HCT116 (cell line): ENCODE measurements at regions not wholly inside any gene's neighbourhood (a gene's known extent, or its start where the extent isn't known, plus 50 kb on each side); places are given as distances from the start of the nearest gene placed in this dataset.

Experiments used
- ATAC-seq: fragments of 200-7000 bp; cut with Tn5 transposase; 2 replicates; pipeline ENCODE4 v1.9.1; 2020; ENCODE audit warnings: mild to moderate bottlenecking, moderate library complexity
- BruUV-seq: library from RNA; stranded (reverse); fragments of 400-500 nt; replicated peaks from 2 replicates; lab custom pipeline; 2021; lab: Mats Ljungman, UMichigan
- CTCF ChIA-PET: fragments of 300-600 bp; sonication (Branson Sonifier 250); formaldehyde crosslinking; loops from one replicate; lab custom pipeline; 2021; ENCODE audit warnings: antibody characterized with exemption; lab: Charles Lee
- POLR2A ChIA-PET: fragments of 300-600, 350-600 bp; sonication (Branson Sonifier 250); formaldehyde crosslinking; loops from one replicate; lab custom pipeline; 2021; ENCODE audit warnings: antibody characterized with exemption; lab: Charles Lee
- RAD21 ChIA-PET, 2 experiments: fragments of 300-600 bp; sonication (Branson Sonifier 250); formaldehyde crosslinking; loops; one replicate each; lab custom pipeline; 2023; ENCODE audit warnings: low total read pairs in 2 of 2; ENCODE audit not compliant: uncharacterized antibody in 2 of 2, unreplicated experiment in 2 of 2, low non-redundant PET in 1 of 2; lab: Charles Lee
- DNase-seq: peaks from one replicate; pipeline ENCODE4 v3.0.0-alpha.2; 2010; ENCODE audit warnings: low read depth, low spot score
- H2AFZ ChIP-seq: fragments of 200-600 bp; shearing (Covaris generic), sonication (generic); 2 replicates; pipeline ENCODE4 v1.6.1; 2017; ENCODE audit warnings: low read depth, mixed run types, mixed read lengths, antibody characterized with exemption, low read length; ENCODE audit not compliant: poor library complexity, severe bottlenecking
- H3K27ac ChIP-seq: 2 replicates; pipeline ENCODE4 v1.5.1; 2012; ENCODE audit warnings: low read depth, low read length
- H3K27me3 ChIP-seq: fragments of 200-600 bp; sonication (generic); 2 replicates; pipeline ENCODE4 v1.6.1; 2016; ENCODE audit warnings: mixed run types, low read length, mixed read lengths; ENCODE audit not compliant: insufficient read depth
- H3K36me3 ChIP-seq, 2 experiments: fragments of 200-500 bp in 1 of 2; fragments of 200-600 bp in 1 of 2; sonication (Bioruptor generic) in 1 of 2; sonication (generic) in 1 of 2; 2 replicates each; pipeline versions ENCODE4 v1.5.1 to v1.6.1; 2014 to 2016; ENCODE audit warnings: low read length in 2 of 2, inconsistent platforms in 1 of 2, mixed read lengths in 1 of 2, mixed run types in 1 of 2; ENCODE audit not compliant: insufficient read depth in 2 of 2, control insufficient read depth in 1 of 2
- H3K4me1 ChIP-seq, 2 experiments: fragments of 200-600 bp in 1 of 2; sonication (generic) in 1 of 2; 2 replicates each; pipeline versions ENCODE4 v1.5.1 to v1.6.1; 2012 to 2017; ENCODE audit warnings: low read length in 2 of 2, inconsistent platforms in 1 of 2, mild to moderate bottlenecking in 1 of 2, mixed read lengths in 1 of 2, mixed run types in 1 of 2, moderate library complexity in 1 of 2; ENCODE audit not compliant: insufficient read depth in 2 of 2, control insufficient read depth in 1 of 2
- H3K4me2 ChIP-seq: fragments of 200-600 bp; sonication (generic); 2 replicates; pipeline ENCODE4 v1.6.1; 2017; ENCODE audit warnings: mixed run types, low read length, mixed read lengths
- H3K4me3 ChIP-seq, 2 experiments: fragments of 200-600 bp in 1 of 2; sonication (generic) in 1 of 2; replicated peaks in 1 of 2; 2 replicates each; pipeline ENCODE4 v1.5.1; 2011 to 2016; ENCODE audit warnings: low read length in 2 of 2, control low read depth in 1 of 2, low read depth in 1 of 2, mild to moderate bottlenecking in 1 of 2, mixed read lengths in 1 of 2, mixed run types in 1 of 2
- H3K79me2 ChIP-seq: fragments of 200-600 bp; sonication (generic); 2 replicates; pipeline ENCODE4 v1.6.1; 2017; ENCODE audit warnings: mild to moderate bottlenecking, mixed run types, low read length, moderate library complexity, mixed read lengths; ENCODE audit not compliant: insufficient read depth
- H3K9ac ChIP-seq: fragments of 200-600 bp; sonication (generic); 2 replicates; pipeline ENCODE4 v1.6.1; 2016; ENCODE audit warnings: low read length, mixed read lengths
- H3K9me2 ChIP-seq: fragments of 200-600 bp; sonication (generic), shearing (Covaris generic); 2 replicates; pipeline ENCODE4 v1.6.1; 2017; ENCODE audit warnings: mixed run types, mild to moderate bottlenecking, moderate library complexity; ENCODE audit not compliant: insufficient read depth
- H3K9me3 ChIP-seq, 2 experiments: fragments of 200-500 bp in 1 of 2; fragments of 200-600 bp in 1 of 2; sonication (Bioruptor generic) in 1 of 2; sonication (generic) in 1 of 2; 2 replicates each; pipeline ENCODE4 v1.6.1; 2014 to 2017; ENCODE audit warnings: low read length in 2 of 2, mixed read lengths in 2 of 2, inconsistent platforms in 1 of 2, low read depth in 1 of 2, mild to moderate bottlenecking in 1 of 2, mixed run types in 1 of 2, moderate library complexity in 1 of 2; ENCODE audit not compliant: control insufficient read depth in 1 of 2, insufficient read depth in 1 of 2
- H4K20me1 ChIP-seq: fragments of 200-600 bp; sonication (generic), shearing (Covaris generic); 2 replicates; pipeline ENCODE4 v1.6.1; 2017; ENCODE audit warnings: mixed run types, mild to moderate bottlenecking, moderate library complexity; ENCODE audit not compliant: insufficient read depth
- CEBPB ChIP-seq: IDR thresholded peaks from 2 replicates; pipeline ENCODE4 v1.6.1; 2012; ENCODE audit warnings: low read depth
- CTCF ChIP-seq, 3 experiments: fragments of 200-600 bp in 1 of 3; sonication (generic) in 1 of 3; IDR thresholded peaks in 2 of 3; conservative IDR thresholded peaks in 1 of 3; 2 replicates each; pipeline ENCODE4 v1.5.1; 2012 to 2017; ENCODE audit warnings: low read depth in 2 of 3, low read length in 2 of 3, antibody characterized with exemption in 1 of 3, borderline replicate concordance in 1 of 3, control low read depth in 1 of 3, mild to moderate bottlenecking in 1 of 3, mixed read lengths in 1 of 3, mixed run types in 1 of 3, moderate library complexity in 1 of 3; ENCODE audit not compliant: insufficient read depth in 1 of 3
- EGR1 ChIP-seq: IDR thresholded peaks from 2 replicates; pipeline ENCODE4 v1.6.1; 2012; ENCODE audit warnings: low read depth
- FOSL1 ChIP-seq: IDR thresholded peaks from 2 replicates; pipeline ENCODE4 v1.6.1; 2012; ENCODE audit warnings: low read depth
- POLR2A ChIP-seq: IDR thresholded peaks from 2 replicates; pipeline ENCODE4 v1.7.0; 2011; ENCODE audit warnings: borderline replicate concordance; ENCODE audit not compliant: insufficient read depth, insufficient read length; ENCODE audit errors: extremely low read depth
- POLR2AphosphoS5 ChIP-seq: IDR thresholded peaks from 2 replicates; pipeline ENCODE4 v1.6.1; 2011; ENCODE audit warnings: mild to moderate bottlenecking, low read depth, low read length, moderate library complexity
- SIN3A ChIP-seq: IDR thresholded peaks from 2 replicates; pipeline ENCODE4 v1.6.1; 2012; ENCODE audit warnings: low read depth
- SP1 ChIP-seq: IDR thresholded peaks from 2 replicates; pipeline ENCODE4 v1.6.1; 2012; ENCODE audit warnings: low read depth
- SRF ChIP-seq: IDR thresholded peaks from 2 replicates; pipeline ENCODE4 v1.6.1; 2012; ENCODE audit warnings: low read depth
- TCF7L2 ChIP-seq: IDR thresholded peaks from 2 replicates; pipeline ENCODE4 v1.7.0; 2011; ENCODE audit warnings: borderline replicate concordance, inconsistent platforms; ENCODE audit not compliant: insufficient read depth, insufficient read length; ENCODE audit errors: extremely low read depth
- ZBTB33 ChIP-seq: IDR thresholded peaks from 2 replicates; pipeline ENCODE4 v1.6.1; 2011; ENCODE audit warnings: mild to moderate bottlenecking, low read length, moderate library complexity; ENCODE audit not compliant: insufficient replicate concordance; ENCODE audit errors: extremely low read depth
- ZFX ChIP-seq: fragments of 450-650 bp; IDR thresholded peaks from 2 replicates; pipeline ENCODE4 v1.6.1; 2017
- intact Hi-C: fragments of 100-400 bp; cut with micrococcal nuclease; formaldehyde crosslinking; loops from 2 replicates; pipeline ENCODE4 v1.10.0; 2022
- TF ChIP-seq, protein P1 (sequence below): IDR thresholded peaks from 2 replicates; pipeline ENCODE4 v1.6.1; 2012; ENCODE audit warnings: low read depth
- TF ChIP-seq, protein P2 (sequence below): IDR thresholded peaks from 2 replicates; pipeline ENCODE4 v1.6.1; 2012

GRCh38 chr5:39671561-39671961, 246.8 kb upstream of the DAB2 start:
- H4K20me1 ChIP-seq, result no peaks in the 10 kb centered on the region
- ChIA-PET RAD21 (no interaction called here), POLR2A (no interaction called here), CTCF (no interaction called here)
- intact Hi-C loops, result no loop called here
- H2AFZ ChIP-seq, result no peak overlapping the region
- H3K9ac ChIP-seq, result no peak overlapping the region
- H3K4me2 ChIP-seq, result no peak overlapping the region
- H3K27ac ChIP-seq, result no peak overlapping the region
- no peaks in the 10 kb centered on the region for H3K27me3 ChIP-seq
- H3K4me1 ChIP-seq, result no peaks in the 10 kb centered on the region
- H3K9me3 ChIP-seq, result no peaks in the 10 kb centered on the region
- no TSS peak for BruUV-seq
- DNase-seq (no peak), ATAC-seq (no peak)
- H3K36me3 ChIP-seq, result no peaks in the 10 kb centered on the region
- TF ChIP-seq SRF, result no peak
- H3K79me2 ChIP-seq, result no peaks in the 10 kb centered on the region
- no peak overlapping the region for H3K4me3 ChIP-seq
- no peaks in the 10 kb centered on the region for H3K9me2 ChIP-seq

DNA sequence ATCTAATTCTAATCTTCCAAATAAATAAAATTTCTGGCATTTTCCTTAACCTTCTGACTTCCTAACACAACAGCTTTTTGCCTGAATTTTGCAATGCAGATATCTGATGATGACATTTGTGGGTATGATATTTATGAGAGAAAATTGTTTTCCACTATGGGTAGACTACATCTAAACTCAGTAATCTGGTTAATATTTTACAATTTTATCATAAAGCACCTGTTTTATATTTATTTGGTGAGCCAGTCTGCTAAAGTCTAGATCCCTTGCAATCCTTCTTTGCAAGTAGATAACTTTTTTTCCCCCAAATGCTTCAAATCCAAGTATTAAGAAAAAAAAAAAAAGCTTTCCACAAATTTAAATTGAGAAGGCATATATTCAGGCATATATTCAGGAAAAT, 246.2 kb upstream of the DAB2 start:
- Histone ChIP-seq H3K79me2 (no peaks in the 10 kb centered on the region), H3K4me3 (no peak overlapping the region), H4K20me1 (no peaks in the 10 kb centered on the region), H3K27ac (no peak overlapping the region), H2AFZ (no peak overlapping the region), H3K9me3 (no peaks in the 10 kb centered on the region), H3K9ac (no peak overlapping the region), H3K36me3 (no peaks in the 10 kb centered on the region), H3K9me2 (no peaks in the 10 kb centered on the region), H3K4me2 (no peak overlapping the region), H3K4me1 (no peaks in the 10 kb centered on the region), H3K27me3 (no peaks in the 10 kb centered on the region)
- intact Hi-C loops, result no loop called here
- no TSS peak for BruUV-seq
- POLR2A ChIA-PET, result no interaction called here
- CTCF ChIA-PET, result no interaction called here
- DNase-seq, result no peak
- RAD21 ChIA-PET, result no interaction called here
- no peak for ATAC-seq
- TF ChIP-seq CTCF (IDR thresholded peaks at IDR 0.05 in 2 of 3, conservative IDR thresholded peaks at IDR 0.05 in 1 of 3; ENCODE audit: borderline replicate concordance in 1 of 3, insufficient read depth in 1 of 3, low read depth in 2 of 3, low read length in 2 of 3) (no peak), SRF (no peak), ZBTB33 (no peak), TCF7L2 (no peak), FOSL1 (no peak), POLR2AphosphoS5 (no peak), CEBPB (no peak), EGR1 (no peak), POLR2A (no peak), SP1 (no peak), ZFX (no peak), SIN3A (no peak)
- TF ChIP-seq, protein P1, sequence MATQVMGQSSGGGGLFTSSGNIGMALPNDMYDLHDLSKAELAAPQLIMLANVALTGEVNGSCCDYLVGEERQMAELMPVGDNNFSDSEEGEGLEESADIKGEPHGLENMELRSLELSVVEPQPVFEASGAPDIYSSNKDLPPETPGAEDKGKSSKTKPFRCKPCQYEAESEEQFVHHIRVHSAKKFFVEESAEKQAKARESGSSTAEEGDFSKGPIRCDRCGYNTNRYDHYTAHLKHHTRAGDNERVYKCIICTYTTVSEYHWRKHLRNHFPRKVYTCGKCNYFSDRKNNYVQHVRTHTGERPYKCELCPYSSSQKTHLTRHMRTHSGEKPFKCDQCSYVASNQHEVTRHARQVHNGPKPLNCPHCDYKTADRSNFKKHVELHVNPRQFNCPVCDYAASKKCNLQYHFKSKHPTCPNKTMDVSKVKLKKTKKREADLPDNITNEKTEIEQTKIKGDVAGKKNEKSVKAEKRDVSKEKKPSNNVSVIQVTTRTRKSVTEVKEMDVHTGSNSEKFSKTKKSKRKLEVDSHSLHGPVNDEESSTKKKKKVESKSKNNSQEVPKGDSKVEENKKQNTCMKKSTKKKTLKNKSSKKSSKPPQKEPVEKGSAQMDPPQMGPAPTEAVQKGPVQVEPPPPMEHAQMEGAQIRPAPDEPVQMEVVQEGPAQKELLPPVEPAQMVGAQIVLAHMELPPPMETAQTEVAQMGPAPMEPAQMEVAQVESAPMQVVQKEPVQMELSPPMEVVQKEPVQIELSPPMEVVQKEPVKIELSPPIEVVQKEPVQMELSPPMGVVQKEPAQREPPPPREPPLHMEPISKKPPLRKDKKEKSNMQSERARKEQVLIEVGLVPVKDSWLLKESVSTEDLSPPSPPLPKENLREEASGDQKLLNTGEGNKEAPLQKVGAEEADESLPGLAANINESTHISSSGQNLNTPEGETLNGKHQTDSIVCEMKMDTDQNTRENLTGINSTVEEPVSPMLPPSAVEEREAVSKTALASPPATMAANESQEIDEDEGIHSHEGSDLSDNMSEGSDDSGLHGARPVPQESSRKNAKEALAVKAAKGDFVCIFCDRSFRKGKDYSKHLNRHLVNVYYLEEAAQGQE, result no peak
- TF ChIP-seq, protein P2, sequence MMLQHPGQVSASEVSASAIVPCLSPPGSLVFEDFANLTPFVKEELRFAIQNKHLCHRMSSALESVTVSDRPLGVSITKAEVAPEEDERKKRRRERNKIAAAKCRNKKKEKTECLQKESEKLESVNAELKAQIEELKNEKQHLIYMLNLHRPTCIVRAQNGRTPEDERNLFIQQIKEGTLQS, result no peak
